Thyroid gland (tissue), 4 donors: ENCODE measurements at regions not wholly inside any gene's neighbourhood (a gene's known extent, or its start where the extent isn't known, plus 50 kb on each side); places are given as distances from the start of the nearest gene placed in this dataset.

ENCODE experiments used
- POLR2A ChIP-seq, 2 donors: fragments of 450-650 bp; IDR thresholded peaks; one replicate each; pipeline ENCODE4 v1.6.1; 2017; ENCODE audit warnings: antibody characterized with exemption in 2 of 2, mild to moderate bottlenecking in 2 of 2, moderate library complexity in 1 of 2
- TF ChIP-seq, protein P1 (sequence below), 6 experiments: fragments of 200-600 bp in 3 of 6; fragments of 450-650 bp in 3 of 6; sonication (generic) in 3 of 6; IDR thresholded peaks; one replicate each; pipeline ENCODE4 v1.5.1; 2016 to 2019; ENCODE audit warnings: antibody characterized with exemption in 6 of 6, mild to moderate bottlenecking in 2 of 6, inconsistent platforms in 1 of 6, moderate library complexity in 1 of 6

DNA sequence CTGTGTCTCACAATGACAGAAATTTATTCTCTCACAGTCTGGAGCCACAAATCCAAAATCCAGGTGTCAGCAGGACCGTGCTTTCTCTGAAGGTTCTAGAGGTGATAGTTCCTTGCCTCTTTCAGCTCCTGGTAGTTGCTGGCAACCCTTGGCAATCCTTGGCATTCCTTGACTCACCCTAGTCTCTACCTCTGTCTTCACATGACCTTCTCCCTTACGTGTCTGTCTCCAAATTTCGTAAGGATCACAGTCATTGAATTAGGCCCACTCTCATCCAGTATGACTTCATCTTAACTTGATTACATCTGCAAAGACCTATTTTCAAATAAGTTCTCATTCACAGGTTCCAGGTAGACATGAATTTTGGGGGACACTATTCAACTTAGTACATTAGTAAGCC lies 143.1 kb downstream of the CEP57L1 start:
- no peak for TF ChIP-seq POLR2A (IDR thresholded peaks at IDR 0.05)
- TF ChIP-seq, protein P1, sequence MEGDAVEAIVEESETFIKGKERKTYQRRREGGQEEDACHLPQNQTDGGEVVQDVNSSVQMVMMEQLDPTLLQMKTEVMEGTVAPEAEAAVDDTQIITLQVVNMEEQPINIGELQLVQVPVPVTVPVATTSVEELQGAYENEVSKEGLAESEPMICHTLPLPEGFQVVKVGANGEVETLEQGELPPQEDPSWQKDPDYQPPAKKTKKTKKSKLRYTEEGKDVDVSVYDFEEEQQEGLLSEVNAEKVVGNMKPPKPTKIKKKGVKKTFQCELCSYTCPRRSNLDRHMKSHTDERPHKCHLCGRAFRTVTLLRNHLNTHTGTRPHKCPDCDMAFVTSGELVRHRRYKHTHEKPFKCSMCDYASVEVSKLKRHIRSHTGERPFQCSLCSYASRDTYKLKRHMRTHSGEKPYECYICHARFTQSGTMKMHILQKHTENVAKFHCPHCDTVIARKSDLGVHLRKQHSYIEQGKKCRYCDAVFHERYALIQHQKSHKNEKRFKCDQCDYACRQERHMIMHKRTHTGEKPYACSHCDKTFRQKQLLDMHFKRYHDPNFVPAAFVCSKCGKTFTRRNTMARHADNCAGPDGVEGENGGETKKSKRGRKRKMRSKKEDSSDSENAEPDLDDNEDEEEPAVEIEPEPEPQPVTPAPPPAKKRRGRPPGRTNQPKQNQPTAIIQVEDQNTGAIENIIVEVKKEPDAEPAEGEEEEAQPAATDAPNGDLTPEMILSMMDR (IDR thresholded peaks at IDR 0.05), result no peak
